K562 (cell line): ENCODE measurements at regions not wholly inside any gene's neighbourhood (a gene's known extent, or its start where the extent isn't known, plus 50 kb on each side); places are given as distances from the start of the nearest gene placed in this dataset.

Experiments
- CBFB ChIP-seq: sonication (generic); formaldehyde crosslinking; IDR thresholded peaks from 2 replicates; pipeline ENCODE4 v1.4.0; 2020; ENCODE audit warnings: mild to moderate bottlenecking, missing genetic modification reagents
- MBD2 ChIP-seq: sonication (generic); IDR thresholded peaks from 2 replicates; pipeline ENCODE4 v1.6.1; 2016; ENCODE audit warnings: low read depth, borderline replicate concordance
- SMAD4 ChIP-seq: fragments of 250-450 bp; sonication (Bioruptor Pico); conservative IDR thresholded peaks from 2 replicates; pipeline ENCODE4 v1.8.0; 2021; ENCODE audit warnings: inconsistent platforms, mild to moderate bottlenecking, moderate library complexity

DNA sequence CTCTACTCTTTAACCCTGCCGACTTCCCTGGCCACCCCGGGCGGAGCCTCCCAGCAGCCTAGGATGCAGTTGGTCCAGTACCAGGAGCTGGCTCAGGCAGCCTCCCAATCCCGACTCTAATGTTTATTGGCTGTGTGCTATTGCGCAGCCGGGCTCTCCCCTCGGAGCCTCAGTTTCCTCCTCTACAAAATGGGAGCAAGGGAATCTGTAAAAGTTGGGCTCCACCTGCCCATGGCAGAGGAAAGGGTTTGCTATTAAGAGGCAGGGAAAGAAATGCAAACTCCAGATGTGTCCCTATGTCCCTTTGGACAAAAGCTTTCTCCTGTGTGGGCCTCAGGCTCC lies 140.8 kb upstream of the PJA1 start:
- TF ChIP-seq SMAD4 (CRISPR knock-in tag) (no peak), CBFB (CRISPR knock-in tag) (no peak), MBD2 (no peak)
